Tibial artery (tissue), 4 donors: ENCODE measurements at regions not wholly inside any gene's neighbourhood (a gene's known extent, or its start where the extent isn't known, plus 50 kb on each side); places are given as distances from the start of the nearest gene placed in this dataset.
A peak's percentile ranks its signal among the peaks of the same experiment; 100 is the strongest.

Experiments used
- DNase-seq, 2 donors: peaks; one replicate each; pipeline ENCODE4 v3.0.0-alpha.2; 2019
- H3K27ac ChIP-seq, 2 donors: fragments of 200-600 bp; sonication (generic) in 1 of 2; 1 replicate in 1 of 2; 2 replicates in 1 of 2; pipeline ENCODE4 v1.5.1; 2018 to 2019; ENCODE audit warnings: mild to moderate bottlenecking in 1 of 2
- H3K27me3 ChIP-seq, 2 donors: fragments of 200-600 bp; sonication (generic) in 1 of 2; one replicate each; pipeline versions ENCODE4 v1.5.1 to v1.6.0; 2016 to 2019
- H3K36me3 ChIP-seq, 3 donors: fragments of 200-600 bp; sonication (generic) in 2 of 3; one replicate each; pipeline ENCODE4 v1.5.1; 2016 to 2019; ENCODE audit warnings: mild to moderate bottlenecking in 2 of 3
- H3K4me1 ChIP-seq, 4 donors: fragments of 200-600 bp; sonication (generic) in 2 of 4; 1 replicate in 3 of 4; 2 replicates in 1 of 4; pipeline ENCODE4 v1.5.1; 2016 to 2019
- H3K4me3 ChIP-seq, 2 donors: fragments of 200-600 bp; sonication (generic) in 1 of 2; 1 replicate in 1 of 2; 2 replicates in 1 of 2; pipeline ENCODE4 v1.5.1; 2018 to 2019; ENCODE audit warnings: mild to moderate bottlenecking in 2 of 2
- H3K9me3 ChIP-seq, 3 donors: fragments of 200-600 bp; sonication (generic) in 1 of 3; one replicate each; pipeline ENCODE4 v1.5.1; 2016 to 2019
- intact Hi-C: fragments of 100-400 bp; cut with DNase I; formaldehyde crosslinking; loops from one replicate; pipeline ENCODE4 v1.15.0; 2023; ENCODE audit warnings: low total_unique reads
- TF ChIP-seq, protein P1 (sequence below), 2 experiments: fragments of 200-600 bp in 1 of 2; fragments of 450-650 bp in 1 of 2; IDR thresholded peaks; one replicate each; pipeline ENCODE4 v1.5.1; 2017 to 2019; ENCODE audit warnings: antibody characterized with exemption in 2 of 2, mild to moderate bottlenecking in 1 of 2, moderate library complexity in 1 of 2

DNA sequence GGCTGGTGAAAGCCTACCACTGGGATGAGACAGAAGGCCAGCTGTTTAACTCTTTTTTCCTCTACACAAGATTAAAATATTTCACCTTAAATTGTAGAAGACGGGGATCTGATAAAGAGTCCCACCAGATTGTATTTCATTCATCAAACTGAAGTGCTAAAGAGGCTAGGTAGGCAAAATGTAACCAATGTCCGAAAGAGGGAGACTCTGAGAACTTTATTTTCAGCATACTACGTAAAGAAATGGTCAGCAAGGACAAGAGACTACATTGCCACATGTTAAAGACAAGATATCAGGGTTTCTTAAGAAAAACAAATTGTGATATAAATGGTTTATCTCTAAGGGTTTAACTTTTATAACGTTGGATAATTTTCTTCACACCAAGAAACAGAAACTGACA lies 71.6 kb upstream of the INPP4B start:
- no peak for DNase-seq

DNA sequence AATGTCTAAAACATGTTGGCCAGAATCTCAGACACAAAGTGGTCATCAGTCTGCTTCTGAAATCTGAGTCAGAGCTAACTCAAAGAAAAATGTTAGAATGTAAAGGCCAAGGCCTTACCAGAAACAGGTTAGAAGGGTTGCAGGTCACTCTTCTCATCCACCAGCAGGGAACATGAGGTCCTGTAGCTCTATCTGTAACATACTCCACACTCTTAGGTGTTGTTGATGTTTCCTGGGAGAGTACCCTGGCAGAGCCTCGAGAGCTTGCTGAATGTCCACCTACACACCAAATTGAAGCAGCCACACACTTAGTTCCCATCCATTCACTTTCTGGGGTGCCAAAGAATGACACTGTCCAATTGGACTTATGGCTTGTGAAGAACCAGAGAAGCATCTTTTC lies 76.6 kb upstream of the INPP4B start:
- Histone ChIP-seq H3K9me3 (no peaks in the 10 kb centered on the region), H3K4me3 (no peak overlapping the region), H3K36me3 (no peaks in the 10 kb centered on the region), H3K27ac (no peak overlapping the region), H3K4me1 (peaks cover 0 to 20% (median 0%) of the 10 kb centered on the region in 4 donors), H3K27me3 (no peaks in the 10 kb centered on the region)
- intact Hi-C loops, result no loop called here
- DNase-seq, result no peak
- TF ChIP-seq, protein P1, sequence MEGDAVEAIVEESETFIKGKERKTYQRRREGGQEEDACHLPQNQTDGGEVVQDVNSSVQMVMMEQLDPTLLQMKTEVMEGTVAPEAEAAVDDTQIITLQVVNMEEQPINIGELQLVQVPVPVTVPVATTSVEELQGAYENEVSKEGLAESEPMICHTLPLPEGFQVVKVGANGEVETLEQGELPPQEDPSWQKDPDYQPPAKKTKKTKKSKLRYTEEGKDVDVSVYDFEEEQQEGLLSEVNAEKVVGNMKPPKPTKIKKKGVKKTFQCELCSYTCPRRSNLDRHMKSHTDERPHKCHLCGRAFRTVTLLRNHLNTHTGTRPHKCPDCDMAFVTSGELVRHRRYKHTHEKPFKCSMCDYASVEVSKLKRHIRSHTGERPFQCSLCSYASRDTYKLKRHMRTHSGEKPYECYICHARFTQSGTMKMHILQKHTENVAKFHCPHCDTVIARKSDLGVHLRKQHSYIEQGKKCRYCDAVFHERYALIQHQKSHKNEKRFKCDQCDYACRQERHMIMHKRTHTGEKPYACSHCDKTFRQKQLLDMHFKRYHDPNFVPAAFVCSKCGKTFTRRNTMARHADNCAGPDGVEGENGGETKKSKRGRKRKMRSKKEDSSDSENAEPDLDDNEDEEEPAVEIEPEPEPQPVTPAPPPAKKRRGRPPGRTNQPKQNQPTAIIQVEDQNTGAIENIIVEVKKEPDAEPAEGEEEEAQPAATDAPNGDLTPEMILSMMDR (IDR thresholded peaks at IDR 0.05), result no peak

More for the DNA sequence above, 71.6 kb upstream of the INPP4B start:
- H3K4me1 ChIP-seq, result no peaks in the 10 kb centered on the region
- H3K36me3 ChIP-seq, result no peaks in the 10 kb centered on the region
- TF ChIP-seq, protein P1 (IDR thresholded peaks at IDR 0.05), result no peak
- intact Hi-C loops, result no loop called here
- no peaks in the 10 kb centered on the region for H3K27me3 ChIP-seq
- H3K9me3 ChIP-seq, result no peaks in the 10 kb centered on the region
- no peak overlapping the region for H3K4me3 ChIP-seq
- no peak overlapping the region for H3K27ac ChIP-seq

DNA sequence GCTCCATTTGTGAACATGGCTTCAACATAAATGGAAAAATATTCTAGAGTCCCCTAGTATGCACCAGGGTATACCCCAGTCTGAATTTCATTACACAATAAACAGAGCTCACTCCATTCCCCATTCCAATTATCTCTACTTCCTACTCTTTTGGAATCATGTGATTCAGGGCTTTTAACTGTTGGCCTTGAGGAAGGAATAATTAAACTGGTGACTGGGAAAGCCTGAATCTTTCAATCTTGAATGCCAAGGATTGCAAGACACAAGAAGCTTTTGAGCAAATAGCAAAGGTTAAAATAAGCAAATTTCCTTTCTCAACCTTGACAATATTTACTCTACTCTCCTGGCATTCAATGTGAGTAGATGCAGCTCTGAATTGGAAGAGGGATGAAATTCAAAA lies 77.5 kb upstream of the INPP4B start:
- no peak overlapping the region for H3K27ac ChIP-seq
- no peak overlapping the region for H3K4me3 ChIP-seq
- intact Hi-C loops, result no loop called here

DNA sequence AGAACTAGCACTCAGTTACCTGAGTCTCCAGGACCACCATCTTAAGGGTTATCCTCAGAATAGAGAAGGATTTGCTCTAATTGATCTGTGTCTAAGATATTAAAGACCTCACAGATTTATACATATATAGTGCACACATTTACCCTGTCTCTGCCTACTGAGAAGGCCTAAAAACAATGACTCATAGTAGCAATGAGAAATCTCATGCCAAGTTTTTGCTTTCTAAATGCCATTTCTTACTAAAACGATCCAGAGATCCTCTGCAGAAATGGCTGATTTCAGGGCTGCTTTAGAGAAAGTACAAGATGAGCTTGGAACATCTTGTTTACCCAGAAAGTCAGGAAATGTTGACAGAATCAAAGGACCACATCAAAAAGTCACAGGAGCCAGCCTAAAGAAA lies 79.1 kb upstream of the INPP4B start:
- H3K27ac ChIP-seq, result no peak overlapping the region
- no peak for DNase-seq
- H3K4me1 ChIP-seq, result peaks cover 0 to 20% (median 0%) of the 10 kb centered on the region in 4 donors
- TF ChIP-seq, protein P1 (IDR thresholded peaks at IDR 0.05), result no peak
- intact Hi-C loops, result no loop called here
- no peaks in the 10 kb centered on the region for H3K9me3 ChIP-seq
- no peak overlapping the region for H3K4me3 ChIP-seq
- no peaks in the 10 kb centered on the region for H3K36me3 ChIP-seq
- no peaks in the 10 kb centered on the region for H3K27me3 ChIP-seq

More for the DNA sequence above, 77.5 kb upstream of the INPP4B start:
- no peaks in the 10 kb centered on the region for H3K36me3 ChIP-seq
- TF ChIP-seq, protein P1 (IDR thresholded peaks at IDR 0.05), result no peak
- no peak for DNase-seq
- no peaks in the 10 kb centered on the region for H3K9me3 ChIP-seq
- peaks cover 0 to 20% (median 0%) of the 10 kb centered on the region in 4 donors for H3K4me1 ChIP-seq
- H3K27me3 ChIP-seq, result no peaks in the 10 kb centered on the region

DNA sequence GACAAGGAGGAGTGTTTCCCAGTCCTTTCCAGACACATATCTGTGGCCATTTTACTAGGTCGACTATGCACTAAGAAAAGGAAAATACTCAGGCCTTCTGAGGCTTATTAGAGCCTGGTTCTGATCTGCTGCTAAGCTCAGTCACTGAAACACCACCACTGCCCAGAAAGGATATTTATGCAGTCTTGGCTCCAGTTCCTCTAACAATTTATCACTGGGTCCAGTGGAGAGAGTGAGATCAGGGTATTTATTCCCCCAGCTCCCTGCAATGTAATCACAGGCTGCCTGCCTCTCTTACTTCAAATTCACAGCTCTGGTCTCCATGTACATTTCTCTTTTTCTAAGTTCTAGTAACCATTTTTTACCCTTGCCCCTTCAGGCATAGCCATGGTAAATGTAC lies 81.6 kb upstream of the INPP4B start:
- TF ChIP-seq, protein P1 (IDR thresholded peaks at IDR 0.05), result no peak
- intact Hi-C loops, result no loop called here
- H3K27ac ChIP-seq, result peak overlapping the region in 1 of 2 donors; percentile 12
- H3K27me3 ChIP-seq, result no peaks in the 10 kb centered on the region
- H3K4me3 ChIP-seq, result no peak overlapping the region
- H3K36me3 ChIP-seq, result no peaks in the 10 kb centered on the region
- no peaks in the 10 kb centered on the region for H3K9me3 ChIP-seq
- H3K4me1 ChIP-seq, result peaks cover 0 to 20% (median 0%) of the 10 kb centered on the region in 4 donors
- no peak for DNase-seq

DNA sequence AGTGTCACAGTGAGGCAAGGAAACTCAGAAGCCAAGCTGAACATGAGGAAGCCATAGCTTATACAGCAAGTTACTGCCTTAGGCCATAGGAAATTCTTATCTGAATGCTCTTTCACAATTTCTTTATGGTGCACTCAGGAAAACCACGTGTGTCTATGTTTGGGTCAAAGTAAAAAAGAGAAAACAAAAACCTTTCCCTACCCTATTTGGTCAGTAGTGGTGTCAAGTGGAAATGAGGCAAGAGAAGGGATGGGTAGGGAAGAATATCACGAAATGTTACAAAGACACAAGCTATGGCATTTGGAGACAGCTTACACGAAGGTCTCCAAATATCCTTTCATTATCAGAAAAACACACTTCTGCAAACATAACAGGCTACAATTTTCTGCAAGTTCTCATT lies 83.4 kb upstream of the INPP4B start:
- no peak overlapping the region for H3K27ac ChIP-seq
- no peak overlapping the region for H3K4me3 ChIP-seq
- H3K9me3 ChIP-seq, result no peaks in the 10 kb centered on the region
- peaks cover 0 to 10% (median 0%) of the 10 kb centered on the region in 4 donors for H3K4me1 ChIP-seq
- TF ChIP-seq, protein P1 (IDR thresholded peaks at IDR 0.05), result no peak
- no peaks in the 10 kb centered on the region for H3K36me3 ChIP-seq
- H3K27me3 ChIP-seq, result no peaks in the 10 kb centered on the region
- intact Hi-C loops, result no loop called here
- DNase-seq, result no peak
